ENCODE measurements at regions not wholly inside any gene's neighbourhood (a gene's known extent, or its start where the extent isn't known, plus 50 kb on each side); places are given as distances from the start of the nearest gene placed in this dataset.
"Not testable (repeated sequence)": the region's sequence is repeated elsewhere in the genome, so short reads cannot be mapped to it uniquely, and the experiment has no call there.

GRCh38 chr15:53209396-53210042 lies 419.4 kb upstream of the ONECUT1 start:
- no peak for DNase-seq

GRCh38 chr15:53208751-53209150 lies 418.6 kb upstream of the ONECUT1 start:
- no peak for DNase-seq

- DNase-seq: no peak
Measured at GRCh38 chr15:53203454-53203853, 413.3 kb upstream of the ONECUT1 start.

GRCh38 chr15:53202876-53203275 lies 412.7 kb upstream of the ONECUT1 start:
- DNase-seq: no peak

- peak; percentile 32 for DNase-seq
Measured at GRCh38 chr15:53197426-53197839, 407.3 kb upstream of the ONECUT1 start.

- DNase-seq: no peak
Measured at GRCh38 chr15:53196788-53197187, 406.7 kb upstream of the ONECUT1 start.

GRCh38 chr15:53196242-53196641 lies 406.1 kb upstream of the ONECUT1 start:
- DNase-seq: no peak

- DNase-seq: no peak
Measured at GRCh38 chr15:53193149-53193548, 403.0 kb upstream of the ONECUT1 start.

- DNase-seq: no peak
Measured at GRCh38 chr15:53189860-53190259, 399.7 kb upstream of the ONECUT1 start.

- not testable (repeated sequence) for DNase-seq
Measured at GRCh38 chr15:53183449-53183848, 393.3 kb upstream of the ONECUT1 start.

GRCh38 chr15:53171571-53171970 lies 381.4 kb upstream of the ONECUT1 start:
- no peak for DNase-seq

- no peak for DNase-seq
Measured at GRCh38 chr15:53166684-53167201, 376.6 kb upstream of the ONECUT1 start.

- no peak for DNase-seq
Measured at GRCh38 chr15:53165988-53166683, 376.0 kb upstream of the ONECUT1 start.

GRCh38 chr15:53160092-53160704 lies 370.1 kb upstream of the ONECUT1 start:
- no peak for DNase-seq

GRCh38 chr15:53159458-53159857 lies 369.3 kb upstream of the ONECUT1 start:
- DNase-seq: no peak

- DNase-seq: no peak
Measured at GRCh38 chr15:53158995-53159394, 368.9 kb upstream of the ONECUT1 start.

GRCh38 chr15:53133255-53133850 lies 343.2 kb upstream of the ONECUT1 start:
- no peak for DNase-seq

GRCh38 chr15:53130943-53131342 lies 340.8 kb upstream of the ONECUT1 start:
- DNase-seq: no peak

- DNase-seq: no peak
Measured at GRCh38 chr15:53129121-53129904, 339.2 kb upstream of the ONECUT1 start.

- DNase-seq: no peak
Measured at GRCh38 chr15:53128652-53129051, 338.5 kb upstream of the ONECUT1 start.

GRCh38 chr15:53126144-53126543 lies 336.0 kb upstream of the ONECUT1 start:
- DNase-seq: no peak

GRCh38 chr15:53122818-53123217 lies 332.7 kb upstream of the ONECUT1 start:
- DNase-seq: no peak

- not testable (repeated sequence) for DNase-seq
Measured at GRCh38 chr15:53116915-53117314, 326.8 kb upstream of the ONECUT1 start.

Measured in NCI-H1694 treated with DMSO at 0.1 percent for 48 hours (cell line).